ENCODE measurements at regions not wholly inside any gene's neighbourhood (a gene's known extent, or its start where the extent isn't known, plus 50 kb on each side); places are given as distances from the start of the nearest gene placed in this dataset.
A peak's percentile ranks its signal among the peaks of the same experiment; 100 is the strongest.
"Not testable (repeated sequence)": the region's sequence is repeated elsewhere in the genome, so short reads cannot be mapped to it uniquely, and the experiment has no call there.

- no peak for DNase-seq
These were observed 119.9 kb upstream of the SALL3 start for GRCh38 chr18:78859686-78860085.

- DNase-seq: no peak
These were observed 119.5 kb upstream of the SALL3 start for GRCh38 chr18:78860117-78860516.

GRCh38 chr18:78861116-78861515 lies 118.5 kb upstream of the SALL3 start:
- no peak for DNase-seq

DNA sequence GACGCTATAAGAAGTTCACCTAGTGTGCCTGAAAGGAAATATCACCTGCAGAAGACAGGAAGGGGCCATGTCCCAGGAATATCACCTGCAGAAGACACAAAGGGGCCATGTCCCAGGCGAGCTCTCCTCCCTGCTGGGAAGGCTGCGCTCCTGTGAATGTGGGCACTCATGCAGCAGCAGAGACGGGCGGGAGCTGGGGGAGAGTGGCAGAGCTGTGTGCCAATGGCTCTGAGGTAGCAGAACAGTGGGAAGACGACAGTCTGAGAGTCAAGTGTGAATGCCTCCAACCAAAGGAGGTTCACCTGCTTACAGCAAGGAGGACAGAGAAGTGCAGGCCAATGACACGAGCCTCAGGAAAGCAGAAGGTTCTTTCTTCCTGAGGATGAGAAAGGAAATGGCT lies 117.9 kb upstream of the SALL3 start:
- DNase-seq: no peak

- DNase-seq: no peak
These were observed 117.2 kb upstream of the SALL3 start for GRCh38 chr18:78862395-78862794.

- no peak for DNase-seq
These were observed 114.5 kb upstream of the SALL3 start for GRCh38 chr18:78865056-78865598.

DNA sequence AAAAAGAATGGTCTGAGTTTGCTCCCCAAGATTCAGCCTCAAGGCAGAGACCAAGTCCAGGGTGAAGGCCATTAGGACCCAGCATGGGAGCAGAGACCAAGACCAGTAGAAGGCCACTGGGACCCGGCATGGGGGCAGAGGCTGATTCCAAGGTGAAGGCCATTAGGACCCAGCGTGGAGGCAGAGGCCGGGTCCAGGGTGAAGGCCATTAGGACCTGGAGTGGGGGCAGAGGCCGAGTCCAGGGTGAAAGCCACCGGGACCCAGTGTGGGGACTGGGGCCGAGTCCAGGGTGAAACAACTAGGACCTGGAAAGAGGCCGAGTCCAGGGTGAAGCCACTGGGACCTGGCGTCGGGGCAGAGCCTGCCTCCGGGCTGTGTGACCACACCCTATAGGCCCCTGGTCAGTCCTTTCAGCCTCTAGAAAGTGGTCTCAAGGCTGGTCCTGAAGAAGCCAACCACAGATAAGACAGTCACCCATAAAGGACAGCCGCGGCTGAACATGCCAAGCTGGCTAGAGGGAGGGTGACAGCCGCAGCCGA lies 113.8 kb upstream of the SALL3 start:
- DNase-seq: no peak

DNA sequence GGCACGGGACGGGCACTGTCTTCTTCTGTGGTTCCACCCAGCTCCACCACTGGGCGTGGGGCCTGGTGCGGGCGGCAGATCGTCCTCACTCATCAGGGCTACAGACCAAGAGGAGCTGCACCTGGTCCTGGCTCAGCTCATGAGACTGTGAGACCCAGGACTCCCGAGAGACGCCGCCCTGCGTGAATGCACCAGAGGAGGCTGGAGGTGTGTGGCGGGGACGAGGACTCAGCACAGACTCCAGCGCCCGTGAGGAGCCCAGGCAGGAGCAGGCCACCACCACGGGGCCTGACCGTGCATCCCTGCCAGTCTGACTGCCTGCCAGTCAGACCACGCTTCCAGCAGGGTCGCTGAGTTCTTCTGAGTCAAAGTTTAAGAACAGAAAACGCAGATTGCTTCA lies 112.5 kb upstream of the SALL3 start:
- DNase-seq: no peak

DNA sequence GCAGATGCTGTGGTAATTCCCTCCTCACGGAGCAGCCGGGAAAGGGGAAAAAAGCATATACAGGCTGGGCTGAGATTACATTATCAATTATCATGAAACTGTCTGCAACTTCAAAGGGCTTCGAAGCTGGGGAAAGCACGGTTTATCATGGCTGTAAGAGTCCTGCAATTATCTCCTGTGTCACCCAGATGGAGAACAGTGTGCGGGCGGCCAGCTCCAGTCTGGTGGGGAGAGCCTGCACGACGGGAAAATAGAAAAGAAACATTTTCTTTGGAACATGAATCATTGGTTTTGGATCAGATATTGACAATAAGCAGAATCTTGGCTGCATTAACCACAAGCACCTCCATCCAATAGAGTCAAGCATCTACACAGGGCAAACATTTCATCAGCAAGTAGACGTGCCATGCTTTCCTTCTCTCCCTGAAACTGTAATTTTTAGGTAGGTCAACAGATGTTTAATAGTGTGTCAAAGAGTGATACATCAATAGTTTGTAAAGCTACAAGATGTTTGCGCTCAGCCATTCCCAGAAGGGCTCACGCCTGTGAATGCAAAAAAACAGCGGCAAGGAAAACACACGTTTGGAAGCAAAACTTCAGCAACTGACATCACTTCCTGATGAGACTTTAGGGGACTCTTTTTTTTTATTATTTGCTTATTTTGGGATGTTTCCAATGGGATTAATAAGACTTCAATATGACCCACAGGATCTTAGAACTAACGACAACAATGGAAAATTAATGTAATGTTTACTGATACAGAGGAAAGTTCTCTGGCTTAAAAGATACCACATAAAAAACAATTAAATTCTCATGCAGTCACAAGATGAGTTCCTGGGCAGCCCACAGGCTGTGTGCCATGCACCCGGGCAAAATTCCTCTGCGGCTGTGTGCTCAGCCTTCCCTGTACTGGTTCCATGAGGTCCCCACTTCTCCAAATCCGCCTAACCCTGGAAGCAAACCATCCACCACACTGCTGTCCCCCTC lies 111.0 kb upstream of the SALL3 start:
- DNase-seq: no peak

DNA sequence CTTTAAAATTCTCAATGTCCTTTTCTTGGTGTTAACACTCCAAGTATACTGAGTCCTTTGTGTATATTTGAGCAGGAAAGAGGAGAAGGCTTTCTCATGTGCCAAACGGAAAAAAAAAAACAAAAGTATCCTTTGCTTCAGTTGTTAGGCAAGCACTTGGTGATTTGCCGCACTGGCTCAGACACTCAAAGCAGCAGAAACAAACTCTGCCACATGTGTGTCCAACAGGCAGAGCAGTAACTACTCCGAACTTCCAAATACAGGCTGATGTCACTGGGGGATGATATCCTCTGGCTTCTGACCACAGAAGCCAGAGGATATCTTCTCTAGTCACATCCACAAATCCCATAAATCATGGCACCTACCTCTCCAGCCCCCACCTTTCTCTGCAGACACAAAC lies 108.0 kb upstream of the SALL3 start:
- no peak for DNase-seq

- no peak for DNase-seq
These were observed 105.6 kb upstream of the SALL3 start for GRCh38 chr18:78873926-78874500.

DNA sequence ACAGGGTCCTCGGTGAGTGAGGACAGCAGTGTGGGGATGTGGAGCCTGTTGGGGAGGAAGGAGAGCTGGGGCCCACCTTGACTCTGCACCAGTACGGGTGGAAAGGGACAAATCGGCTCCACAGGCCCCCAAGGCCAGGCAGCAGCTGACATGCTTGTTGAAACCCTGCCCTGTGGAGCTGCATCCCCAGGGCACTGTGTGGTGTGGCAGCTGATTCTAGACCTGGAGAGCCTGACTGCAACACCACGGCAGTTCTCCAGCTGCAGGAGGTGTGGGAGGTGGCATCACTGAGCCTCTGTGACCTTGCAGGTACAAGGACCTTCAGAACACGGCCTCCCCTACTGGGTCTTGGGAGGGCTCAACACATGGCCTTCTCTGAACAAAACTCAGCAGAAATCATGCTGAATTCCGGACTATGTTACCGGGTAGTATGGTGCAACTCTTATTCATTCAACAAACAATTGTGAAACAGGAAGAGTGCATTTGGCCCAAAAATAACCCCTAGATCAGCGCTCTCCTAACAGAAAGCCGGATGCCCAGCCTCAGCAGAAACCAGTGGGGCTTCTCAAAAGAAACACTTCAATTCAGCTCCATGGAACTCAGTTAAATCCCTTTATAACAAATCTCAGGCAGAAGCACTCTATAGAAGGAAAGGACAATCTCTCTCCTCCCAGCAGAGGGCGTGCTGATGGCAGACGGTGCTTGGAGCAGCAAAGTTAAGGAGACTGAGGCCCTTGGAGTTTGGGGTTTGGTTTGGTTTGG lies 104.4 kb upstream of the SALL3 start:
- peak; percentile 0 for DNase-seq

DNA sequence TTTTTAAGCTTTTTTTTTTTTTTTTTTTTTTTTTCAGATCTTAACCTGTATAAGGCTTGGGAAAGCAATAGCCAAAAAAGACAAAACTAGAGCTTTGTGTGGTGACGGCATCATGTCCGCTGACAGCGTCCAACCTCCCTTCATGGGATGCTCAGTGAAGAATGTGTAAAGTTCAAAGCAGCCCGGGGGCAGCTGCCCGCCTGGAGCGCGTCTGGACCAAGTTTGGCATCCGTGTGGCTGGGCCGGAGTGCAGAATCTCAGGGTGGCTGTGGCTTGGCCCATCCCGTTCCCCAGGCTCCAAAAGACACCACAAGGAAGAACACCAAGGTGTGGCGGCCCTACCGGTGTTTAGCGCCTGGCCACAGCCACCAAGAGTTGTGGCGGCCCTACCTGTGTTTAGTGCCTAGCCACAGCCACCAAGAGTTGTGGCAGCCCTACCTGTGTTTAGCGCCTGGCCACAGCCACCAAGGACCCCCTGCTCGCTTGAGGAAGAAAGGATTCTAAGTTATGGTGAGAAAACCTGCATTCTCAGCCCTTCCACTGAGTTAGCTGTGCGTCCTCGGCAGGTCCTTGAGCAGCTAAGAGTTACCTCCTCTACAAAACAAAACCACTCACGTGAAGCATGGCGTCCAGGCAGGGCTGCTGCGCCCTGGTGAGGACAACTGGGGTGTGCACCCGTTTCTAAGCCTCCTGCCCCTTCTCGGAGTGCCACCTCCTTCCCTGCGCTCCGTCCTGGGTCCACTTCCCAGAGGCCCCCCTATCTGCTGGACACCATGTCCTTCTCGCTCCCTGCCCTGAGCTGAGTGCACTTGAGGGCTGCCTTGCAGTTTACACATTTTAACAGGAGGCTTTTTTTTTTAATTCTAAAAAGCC lies 103.6 kb upstream of the SALL3 start:
- DNase-seq: no peak

DNA sequence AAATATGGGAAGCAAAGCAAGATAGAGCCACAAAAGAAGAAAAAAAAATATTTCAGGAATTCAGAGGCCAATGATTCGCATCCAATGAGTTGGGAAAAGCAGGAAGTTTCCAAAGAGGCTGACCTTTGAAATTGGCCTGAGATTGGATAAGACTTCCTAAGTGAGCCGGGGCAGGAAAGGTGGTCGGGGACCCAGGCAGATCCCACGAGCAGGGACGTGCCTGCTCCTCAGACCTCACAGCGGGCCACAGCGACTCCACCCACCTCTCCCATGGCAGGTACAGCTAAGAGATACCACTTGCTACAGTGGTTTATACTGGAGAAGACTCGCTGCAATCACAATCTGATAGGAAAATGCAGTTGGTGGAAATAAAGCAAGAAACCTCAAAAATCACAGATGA lies 102.8 kb upstream of the SALL3 start:
- DNase-seq: no peak

DNA sequence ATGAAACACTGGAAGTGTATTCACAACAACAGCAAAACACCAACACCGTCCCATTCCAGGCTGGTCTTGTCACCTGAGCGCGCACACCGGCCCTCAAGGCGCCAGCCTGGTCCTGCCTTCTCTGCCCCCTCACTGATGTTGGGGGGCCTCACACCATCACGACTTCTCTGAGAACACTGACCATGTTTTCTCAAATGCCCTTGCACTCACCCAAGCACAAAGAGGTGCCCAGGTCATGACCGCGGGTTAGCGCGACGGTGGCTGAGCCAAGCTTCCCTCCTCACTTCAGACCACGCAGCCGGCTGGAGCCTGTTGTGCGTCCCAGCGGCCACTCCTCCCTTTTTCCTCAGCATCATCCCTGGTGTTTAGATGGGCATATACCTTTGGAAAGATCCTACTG lies 101.3 kb upstream of the SALL3 start:
- DNase-seq: no peak

- DNase-seq: not testable (repeated sequence)
These were observed 100.3 kb upstream of the SALL3 start for GRCh38 chr18:78879072-78879883.

GRCh38 chr18:78882585-78882984 lies 97.0 kb upstream of the SALL3 start:
- DNase-seq: no peak

- no peak for DNase-seq
These were observed 96.1 kb upstream of the SALL3 start for GRCh38 chr18:78883501-78883900.

DNA sequence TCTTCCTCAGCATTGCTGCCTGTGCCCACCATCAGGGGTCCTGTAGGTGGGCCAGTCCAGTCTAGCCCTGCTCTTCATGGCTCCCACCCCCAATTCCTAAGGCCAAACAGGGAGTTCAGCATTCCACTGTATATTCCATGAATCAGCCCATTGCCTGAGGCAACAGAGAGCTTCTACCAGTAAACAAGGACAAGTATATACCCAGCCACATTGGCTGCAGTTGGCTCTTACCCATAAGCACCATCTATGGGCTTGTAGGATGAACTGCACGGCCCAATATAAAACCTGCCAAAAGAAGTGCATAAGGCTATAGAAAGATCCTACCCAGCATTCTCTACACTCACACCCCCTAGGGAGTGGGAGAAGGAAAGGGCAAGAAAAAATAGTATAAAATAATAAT lies 95.1 kb upstream of the SALL3 start:
- DNase-seq: no peak

- DNase-seq: no peak
These were observed 90.4 kb upstream of the SALL3 start for GRCh38 chr18:78889250-78889649.

DNA sequence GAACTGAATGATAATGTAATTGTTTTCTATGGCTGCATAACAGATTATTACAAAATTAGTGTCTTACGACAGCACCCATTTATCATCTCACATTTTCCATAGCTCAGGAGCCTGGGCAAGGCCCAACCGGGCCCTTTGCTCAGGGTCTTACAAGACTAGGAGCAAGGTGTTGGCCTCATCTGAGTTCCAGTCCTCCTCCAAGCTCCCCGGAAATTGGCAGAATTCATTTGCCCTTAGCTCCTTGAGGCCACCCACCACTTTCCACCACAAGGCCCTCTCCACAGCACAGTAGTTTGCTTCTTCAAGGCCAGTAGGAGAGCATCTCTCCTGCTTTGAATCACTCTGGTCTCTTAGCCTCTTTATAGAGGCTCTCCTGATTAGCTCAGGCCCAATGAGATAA lies 89.2 kb upstream of the SALL3 start:
- DNase-seq: no peak

Data from NCI-H2171 treated with DMSO at 0.1 percent for 48 hours (cell line).